ENCODE measurements at regions not wholly inside any gene's neighbourhood (a gene's known extent, or its start where the extent isn't known, plus 50 kb on each side); places are given as distances from the start of the nearest gene placed in this dataset.

- TF ChIP-seq, protein P1, sequence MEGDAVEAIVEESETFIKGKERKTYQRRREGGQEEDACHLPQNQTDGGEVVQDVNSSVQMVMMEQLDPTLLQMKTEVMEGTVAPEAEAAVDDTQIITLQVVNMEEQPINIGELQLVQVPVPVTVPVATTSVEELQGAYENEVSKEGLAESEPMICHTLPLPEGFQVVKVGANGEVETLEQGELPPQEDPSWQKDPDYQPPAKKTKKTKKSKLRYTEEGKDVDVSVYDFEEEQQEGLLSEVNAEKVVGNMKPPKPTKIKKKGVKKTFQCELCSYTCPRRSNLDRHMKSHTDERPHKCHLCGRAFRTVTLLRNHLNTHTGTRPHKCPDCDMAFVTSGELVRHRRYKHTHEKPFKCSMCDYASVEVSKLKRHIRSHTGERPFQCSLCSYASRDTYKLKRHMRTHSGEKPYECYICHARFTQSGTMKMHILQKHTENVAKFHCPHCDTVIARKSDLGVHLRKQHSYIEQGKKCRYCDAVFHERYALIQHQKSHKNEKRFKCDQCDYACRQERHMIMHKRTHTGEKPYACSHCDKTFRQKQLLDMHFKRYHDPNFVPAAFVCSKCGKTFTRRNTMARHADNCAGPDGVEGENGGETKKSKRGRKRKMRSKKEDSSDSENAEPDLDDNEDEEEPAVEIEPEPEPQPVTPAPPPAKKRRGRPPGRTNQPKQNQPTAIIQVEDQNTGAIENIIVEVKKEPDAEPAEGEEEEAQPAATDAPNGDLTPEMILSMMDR (conservative IDR thresholded peaks at IDR 0.05; ENCODE audit: low read length), result no peak
- TF ChIP-seq EZH2phosphoT487 (IDR thresholded peaks at IDR 0.05; ENCODE audit: borderline replicate concordance, low read depth, low read length), result no peak
Observed at GRCh38 chr16:7101054-7101453, 231.6 kb upstream of the RBFOX1 start.
